ENCODE measurements at regions not wholly inside any gene's neighbourhood (a gene's known extent, or its start where the extent isn't known, plus 50 kb on each side); places are given as distances from the start of the nearest gene placed in this dataset.

DNA sequence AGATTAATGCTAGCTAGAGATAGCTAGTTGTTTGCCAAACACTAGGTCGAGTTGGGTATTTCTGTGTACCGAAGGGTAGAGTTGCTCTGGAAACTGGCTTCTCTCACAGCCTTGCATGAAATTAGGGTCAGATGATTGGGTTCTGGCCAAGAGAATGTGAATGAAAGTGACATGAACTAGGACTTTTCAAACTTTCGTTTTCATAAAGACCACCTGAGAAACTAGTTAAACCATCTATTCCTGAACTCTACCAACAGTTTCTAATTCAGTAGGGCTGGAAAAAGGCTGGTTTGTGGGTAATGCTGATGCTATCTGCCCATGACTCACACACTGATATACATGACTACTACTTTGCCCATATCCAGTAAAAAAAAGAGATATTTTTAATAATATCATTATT lies 157.6 kb downstream of the GASK1B start:
- no peak for TF ChIP-seq TEAD4 (IDR thresholded peaks at IDR 0.05)
- TF ChIP-seq TAF1 (IDR thresholded peaks at IDR 0.05; ENCODE audit: low read depth), result no peak
- TF ChIP-seq, protein P1, sequence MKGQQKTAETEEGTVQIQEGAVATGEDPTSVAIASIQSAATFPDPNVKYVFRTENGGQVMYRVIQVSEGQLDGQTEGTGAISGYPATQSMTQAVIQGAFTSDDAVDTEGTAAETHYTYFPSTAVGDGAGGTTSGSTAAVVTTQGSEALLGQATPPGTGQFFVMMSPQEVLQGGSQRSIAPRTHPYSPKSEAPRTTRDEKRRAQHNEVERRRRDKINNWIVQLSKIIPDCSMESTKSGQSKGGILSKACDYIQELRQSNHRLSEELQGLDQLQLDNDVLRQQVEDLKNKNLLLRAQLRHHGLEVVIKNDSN (IDR thresholded peaks at IDR 0.05), result no peak
- TF ChIP-seq CEBPB (IDR thresholded peaks at IDR 0.05), result no peak
- no peak for TF ChIP-seq FOXM1 (IDR thresholded peaks at IDR 0.05; ENCODE audit: borderline replicate concordance, low read depth)
- TF ChIP-seq EGR1 (IDR thresholded peaks at IDR 0.05), result no peak
- no peak for TF ChIP-seq CREB1 (IDR thresholded peaks at IDR 0.05; ENCODE audit: low read depth)
- TF ChIP-seq, protein P2, sequence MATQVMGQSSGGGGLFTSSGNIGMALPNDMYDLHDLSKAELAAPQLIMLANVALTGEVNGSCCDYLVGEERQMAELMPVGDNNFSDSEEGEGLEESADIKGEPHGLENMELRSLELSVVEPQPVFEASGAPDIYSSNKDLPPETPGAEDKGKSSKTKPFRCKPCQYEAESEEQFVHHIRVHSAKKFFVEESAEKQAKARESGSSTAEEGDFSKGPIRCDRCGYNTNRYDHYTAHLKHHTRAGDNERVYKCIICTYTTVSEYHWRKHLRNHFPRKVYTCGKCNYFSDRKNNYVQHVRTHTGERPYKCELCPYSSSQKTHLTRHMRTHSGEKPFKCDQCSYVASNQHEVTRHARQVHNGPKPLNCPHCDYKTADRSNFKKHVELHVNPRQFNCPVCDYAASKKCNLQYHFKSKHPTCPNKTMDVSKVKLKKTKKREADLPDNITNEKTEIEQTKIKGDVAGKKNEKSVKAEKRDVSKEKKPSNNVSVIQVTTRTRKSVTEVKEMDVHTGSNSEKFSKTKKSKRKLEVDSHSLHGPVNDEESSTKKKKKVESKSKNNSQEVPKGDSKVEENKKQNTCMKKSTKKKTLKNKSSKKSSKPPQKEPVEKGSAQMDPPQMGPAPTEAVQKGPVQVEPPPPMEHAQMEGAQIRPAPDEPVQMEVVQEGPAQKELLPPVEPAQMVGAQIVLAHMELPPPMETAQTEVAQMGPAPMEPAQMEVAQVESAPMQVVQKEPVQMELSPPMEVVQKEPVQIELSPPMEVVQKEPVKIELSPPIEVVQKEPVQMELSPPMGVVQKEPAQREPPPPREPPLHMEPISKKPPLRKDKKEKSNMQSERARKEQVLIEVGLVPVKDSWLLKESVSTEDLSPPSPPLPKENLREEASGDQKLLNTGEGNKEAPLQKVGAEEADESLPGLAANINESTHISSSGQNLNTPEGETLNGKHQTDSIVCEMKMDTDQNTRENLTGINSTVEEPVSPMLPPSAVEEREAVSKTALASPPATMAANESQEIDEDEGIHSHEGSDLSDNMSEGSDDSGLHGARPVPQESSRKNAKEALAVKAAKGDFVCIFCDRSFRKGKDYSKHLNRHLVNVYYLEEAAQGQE (IDR thresholded peaks at IDR 0.05; ENCODE audit: low read depth), result no peak
- no peak for TF ChIP-seq YY1 (IDR thresholded peaks at IDR 0.05; ENCODE audit: low read depth)
- no peak for TF ChIP-seq ZBTB7A (IDR thresholded peaks at IDR 0.05; ENCODE audit: low read depth)
- no peak for TF ChIP-seq NFIC (IDR thresholded peaks at IDR 0.05)
- TF ChIP-seq RAD21 (IDR thresholded peaks at IDR 0.05; ENCODE audit: low read depth), result no peak
- no peak for TF ChIP-seq TCF12 (IDR thresholded peaks at IDR 0.05; ENCODE audit: low read depth)
- no peak for TF ChIP-seq EP300 (IDR thresholded peaks at IDR 0.05; ENCODE audit: borderline replicate concordance)
- TF ChIP-seq, protein P3, sequence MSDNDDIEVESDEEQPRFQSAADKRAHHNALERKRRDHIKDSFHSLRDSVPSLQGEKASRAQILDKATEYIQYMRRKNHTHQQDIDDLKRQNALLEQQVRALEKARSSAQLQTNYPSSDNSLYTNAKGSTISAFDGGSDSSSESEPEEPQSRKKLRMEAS (IDR thresholded peaks at IDR 0.05), result no peak

DNA sequence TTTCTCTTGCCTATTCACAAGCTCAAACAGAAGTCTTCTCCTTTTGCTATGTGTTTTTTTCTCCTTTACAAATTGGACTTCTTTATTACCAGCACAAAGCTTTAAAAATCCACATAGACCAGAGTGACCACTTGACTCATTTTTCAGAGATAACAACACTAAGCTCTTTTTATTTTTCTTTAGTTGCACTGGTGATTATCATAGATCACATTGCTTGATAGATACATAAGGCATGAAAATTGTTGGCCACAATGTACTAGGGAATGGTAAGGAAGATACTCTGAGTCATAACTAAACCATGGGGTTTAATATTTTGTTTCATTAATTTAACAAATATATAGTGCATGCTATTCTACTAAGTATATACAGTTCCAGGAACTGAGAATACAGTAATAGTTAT lies 159.0 kb downstream of the GASK1B start:
- TF ChIP-seq, protein P2 (IDR thresholded peaks at IDR 0.05; ENCODE audit: low read depth), result no peak
- TF ChIP-seq, protein P1 (IDR thresholded peaks at IDR 0.05), result no peak
- TF ChIP-seq EGR1 (IDR thresholded peaks at IDR 0.05), result no peak
- no peak for TF ChIP-seq YY1 (IDR thresholded peaks at IDR 0.05; ENCODE audit: low read depth)
- TF ChIP-seq EP300 (IDR thresholded peaks at IDR 0.05; ENCODE audit: borderline replicate concordance), result no peak
- TF ChIP-seq NFIC (IDR thresholded peaks at IDR 0.05), result no peak
- no peak for TF ChIP-seq TCF12 (IDR thresholded peaks at IDR 0.05; ENCODE audit: low read depth)
- no peak for TF ChIP-seq TAF1 (IDR thresholded peaks at IDR 0.05; ENCODE audit: low read depth)
- TF ChIP-seq CREB1 (IDR thresholded peaks at IDR 0.05; ENCODE audit: low read depth), result no peak

DNA sequence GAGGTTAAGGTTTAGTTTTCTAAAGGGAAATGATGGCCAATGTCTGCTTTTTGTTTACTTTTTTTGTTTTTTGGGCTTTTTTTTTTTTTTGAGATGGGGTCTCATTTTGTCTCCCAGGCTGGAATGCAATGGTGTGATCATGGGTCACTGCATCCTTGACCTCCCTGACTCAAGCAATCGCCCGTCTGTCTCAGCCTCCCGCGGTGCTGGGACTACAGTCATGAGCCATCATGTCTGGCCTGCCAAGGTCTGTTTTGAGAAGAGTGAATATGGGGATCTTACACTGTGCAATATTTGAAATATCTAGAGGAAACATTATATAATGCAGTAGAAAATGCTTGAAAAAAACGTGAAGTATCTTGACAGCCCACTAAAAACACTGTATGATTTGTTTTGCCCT lies 162.5 kb downstream of the GASK1B start:
- TF ChIP-seq FOXM1 (IDR thresholded peaks at IDR 0.05; ENCODE audit: borderline replicate concordance, low read depth) (no peak), CEBPB (IDR thresholded peaks at IDR 0.05) (no peak), TCF12 (IDR thresholded peaks at IDR 0.05; ENCODE audit: low read depth) (no peak), CREB1 (IDR thresholded peaks at IDR 0.05; ENCODE audit: low read depth) (no peak), EP300 (IDR thresholded peaks at IDR 0.05; ENCODE audit: borderline replicate concordance) (no peak), TEAD4 (IDR thresholded peaks at IDR 0.05) (no peak), NFIC (IDR thresholded peaks at IDR 0.05) (no peak), TAF1 (IDR thresholded peaks at IDR 0.05; ENCODE audit: low read depth) (no peak), ZBTB7A (IDR thresholded peaks at IDR 0.05; ENCODE audit: low read depth) (no peak), EGR1 (IDR thresholded peaks at IDR 0.05) (no peak), YY1 (IDR thresholded peaks at IDR 0.05; ENCODE audit: low read depth) (no peak)
- TF ChIP-seq, protein P2 (IDR thresholded peaks at IDR 0.05; ENCODE audit: low read depth), result no peak

DNA sequence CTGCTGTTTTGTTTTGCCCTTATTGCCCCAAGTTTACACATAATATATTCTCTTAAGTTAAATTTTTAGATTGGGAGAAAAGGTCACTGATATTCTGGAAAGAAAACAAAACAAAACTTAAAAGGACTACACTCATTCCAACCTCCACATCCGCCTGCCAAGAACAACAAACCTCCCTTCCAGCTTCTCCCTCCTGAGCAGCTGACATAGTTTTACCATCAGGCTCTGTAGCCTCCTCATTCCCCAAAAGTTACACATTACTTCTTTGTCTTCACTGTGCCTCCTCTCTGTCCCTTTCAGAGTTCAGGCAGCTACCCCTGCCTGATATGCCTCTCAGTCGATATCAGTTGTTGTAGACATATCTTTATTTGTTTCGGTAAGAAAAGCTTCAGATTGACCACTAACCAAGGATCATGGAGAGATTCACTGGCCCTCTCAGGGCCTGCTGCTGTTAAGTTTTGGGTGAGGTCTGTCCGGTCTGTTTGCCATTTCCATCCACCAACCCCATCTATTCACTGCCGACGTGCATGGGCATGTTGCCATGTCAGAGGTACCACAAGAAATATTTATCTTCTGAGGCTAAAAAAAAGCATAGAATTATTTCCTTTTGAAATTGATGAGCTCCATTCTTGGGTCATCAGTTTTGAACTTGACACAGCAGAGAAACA lies 164.1 kb downstream of the GASK1B start:
- TF ChIP-seq ZBTB7A (IDR thresholded peaks at IDR 0.05; ENCODE audit: low read depth) (no peak), TCF12 (IDR thresholded peaks at IDR 0.05; ENCODE audit: low read depth) (no peak), EP300 (IDR thresholded peaks at IDR 0.05; ENCODE audit: borderline replicate concordance) (no peak), NFIC (IDR thresholded peaks at IDR 0.05) (no peak), RAD21 (IDR thresholded peaks at IDR 0.05; ENCODE audit: low read depth) (no peak), CREB1 (IDR thresholded peaks at IDR 0.05; ENCODE audit: low read depth) (no peak), TEAD4 (IDR thresholded peaks at IDR 0.05) (no peak), EGR1 (IDR thresholded peaks at IDR 0.05) (no peak), CEBPB (IDR thresholded peaks at IDR 0.05) (no peak), YY1 (IDR thresholded peaks at IDR 0.05; ENCODE audit: low read depth) (no peak), FOXM1 (IDR thresholded peaks at IDR 0.05; ENCODE audit: borderline replicate concordance, low read depth) (no peak), TAF1 (IDR thresholded peaks at IDR 0.05; ENCODE audit: low read depth) (no peak)
- TF ChIP-seq, protein P3 (IDR thresholded peaks at IDR 0.05), result no peak
- TF ChIP-seq, protein P1 (IDR thresholded peaks at IDR 0.05), result no peak
- TF ChIP-seq, protein P2 (IDR thresholded peaks at IDR 0.05; ENCODE audit: low read depth), result no peak

Data from Ishikawa (cell line).